Right renal pelvis (tissue), 4 donors: ENCODE measurements at regions not wholly inside any gene's neighbourhood (a gene's known extent, or its start where the extent isn't known, plus 50 kb on each side); places are given as distances from the start of the nearest gene placed in this dataset.
"Not testable (repeated sequence)": the region's sequence is repeated elsewhere in the genome, so short reads cannot be mapped to it uniquely, and the experiment has no call there.

ENCODE experiments used
- DNase-seq, 4 donors: peaks; one replicate each; pipeline ENCODE4 v3.0.0-alpha.2; 2013; ENCODE audit warnings: low read depth in 4 of 4, low spot score in 3 of 4, missing footprints in 1 of 4

DNA sequence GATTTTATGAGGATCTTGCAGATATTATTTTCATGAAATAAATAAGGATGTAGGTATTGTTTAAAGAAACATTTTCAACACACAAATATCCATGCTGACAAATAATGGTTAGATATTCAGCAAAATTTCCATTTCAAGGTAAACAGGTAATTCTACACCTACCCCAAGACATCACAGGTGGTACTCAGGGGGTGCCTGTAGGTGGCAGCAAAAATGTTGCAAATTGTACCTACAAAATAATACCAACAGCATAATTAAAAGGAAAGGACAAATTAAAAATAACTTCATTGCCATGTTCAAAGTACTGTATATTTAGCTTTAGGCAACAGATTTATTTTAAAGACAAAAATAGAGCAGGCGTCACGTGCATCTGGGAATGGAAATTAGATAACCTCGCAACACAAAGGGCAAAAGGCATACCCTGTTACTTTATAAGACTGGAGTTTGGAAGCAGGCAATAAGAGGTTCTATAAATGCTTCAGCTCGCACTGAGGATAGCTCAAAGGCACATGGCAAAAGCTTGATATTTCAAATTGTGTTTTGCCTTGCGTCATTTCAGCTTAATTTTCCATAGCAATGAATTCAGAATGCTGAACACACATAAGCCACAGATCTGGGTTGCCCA lies 630.5 kb downstream of the TDRD15 start:
- no peak for DNase-seq

DNA sequence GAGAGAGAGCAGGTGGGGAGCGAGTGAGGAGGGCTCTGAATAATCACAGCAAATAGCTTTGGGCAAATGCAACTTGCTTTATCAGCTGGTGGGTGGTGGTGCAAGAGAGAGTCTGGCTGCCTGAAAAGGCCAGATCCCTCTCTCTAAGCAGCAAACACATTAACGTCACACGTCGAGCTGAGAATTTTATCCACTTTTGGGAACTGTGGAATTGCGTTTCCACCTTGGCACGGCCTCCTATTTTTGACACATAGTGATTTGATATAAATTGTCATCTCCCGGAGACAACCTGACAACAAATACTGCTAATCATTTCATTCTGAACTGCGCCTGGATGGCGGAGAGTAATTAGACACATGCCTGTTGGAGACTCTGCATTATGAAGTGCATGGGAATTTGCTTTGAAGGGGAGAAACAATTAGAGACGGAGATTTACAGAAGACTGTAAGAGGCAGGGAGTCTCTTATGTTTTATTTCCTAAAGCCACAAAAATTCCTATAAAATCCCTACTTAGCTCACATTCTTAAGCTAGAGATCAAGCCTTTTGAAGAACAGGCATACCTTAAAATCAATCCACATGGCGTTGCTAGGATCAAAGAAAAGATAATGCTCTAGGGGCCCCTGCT lies 634.1 kb downstream of the TDRD15 start:
- no peak for DNase-seq

DNA sequence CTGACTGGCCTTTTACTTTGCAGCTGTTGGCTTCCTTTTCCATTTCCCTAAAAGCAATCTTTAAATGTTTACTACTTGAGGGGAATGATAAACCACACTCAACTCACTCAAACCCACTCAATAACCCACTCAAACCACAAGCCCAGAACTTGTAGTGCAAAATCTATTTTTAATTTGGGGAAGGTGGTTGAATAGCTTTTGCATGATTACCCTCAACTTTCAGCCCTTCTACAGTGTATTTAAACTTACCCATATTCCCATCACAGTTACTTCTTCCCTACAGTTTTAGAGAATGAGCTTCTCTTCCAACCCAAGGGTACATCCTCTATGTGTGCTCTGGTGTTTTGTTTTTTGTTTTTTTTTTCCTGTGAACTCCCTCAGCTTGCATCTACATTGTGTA lies 636.1 kb downstream of the TDRD15 start:
- no peak for DNase-seq

DNA sequence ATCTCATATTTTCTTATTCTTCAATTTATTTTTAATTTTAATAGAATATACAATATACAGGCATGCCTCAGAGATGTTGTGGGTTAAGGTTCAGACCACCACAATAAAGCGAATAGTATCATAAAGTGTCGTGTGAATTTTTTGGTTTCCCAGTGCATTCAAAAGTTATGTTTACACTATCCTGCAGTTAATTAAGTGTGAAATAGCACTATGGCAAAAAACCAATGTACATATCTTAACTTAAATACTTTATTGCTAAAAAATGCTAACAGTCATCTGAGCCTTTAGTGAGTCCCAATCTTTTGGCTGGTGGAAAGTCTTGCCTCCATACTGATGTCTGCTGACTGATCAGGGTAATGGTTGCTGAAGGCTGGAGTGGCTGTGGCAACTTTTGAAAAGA lies 637.6 kb downstream of the TDRD15 start:
- no peak for DNase-seq

DNA sequence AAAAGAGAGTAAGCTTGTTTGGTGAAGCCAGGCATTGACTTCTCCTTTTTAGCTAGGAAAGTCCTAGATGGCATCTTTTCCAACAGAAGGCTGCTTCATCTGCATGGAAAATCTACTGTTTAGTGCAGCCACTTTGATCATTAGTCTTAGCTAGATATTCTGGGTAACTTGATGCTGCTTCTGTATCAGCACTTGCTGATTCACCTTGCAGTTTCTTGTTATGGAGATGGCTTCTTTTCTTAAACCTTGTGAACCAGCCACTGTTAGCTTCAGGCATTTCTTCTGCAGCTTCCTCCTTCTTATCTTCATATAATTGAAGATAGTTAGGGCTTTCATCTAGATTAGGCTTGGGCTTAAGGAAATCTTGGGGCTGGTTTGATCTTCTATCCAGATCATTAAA lies 639.7 kb downstream of the TDRD15 start:
- DNase-seq: no peak

DNA sequence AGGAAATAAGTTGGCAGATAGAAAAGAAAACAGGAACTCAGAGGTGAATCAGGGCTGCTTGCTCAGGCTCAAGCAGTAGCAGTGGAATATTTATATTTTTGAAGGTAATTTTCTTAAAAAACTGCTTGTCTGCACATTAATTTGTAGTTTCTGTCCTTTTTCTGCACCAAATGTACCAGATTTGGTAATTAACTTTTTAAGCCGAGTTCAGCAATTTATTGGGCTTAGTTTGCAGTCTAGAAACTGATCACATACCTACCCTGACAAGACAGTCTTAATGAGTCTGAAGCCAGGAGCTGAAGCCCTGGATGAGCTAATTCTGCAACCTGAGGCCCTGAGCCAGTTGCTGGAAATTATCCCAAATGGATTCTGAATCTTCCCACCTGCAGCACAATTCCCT lies 647.0 kb downstream of the TDRD15 start:
- DNase-seq: no peak

DNA sequence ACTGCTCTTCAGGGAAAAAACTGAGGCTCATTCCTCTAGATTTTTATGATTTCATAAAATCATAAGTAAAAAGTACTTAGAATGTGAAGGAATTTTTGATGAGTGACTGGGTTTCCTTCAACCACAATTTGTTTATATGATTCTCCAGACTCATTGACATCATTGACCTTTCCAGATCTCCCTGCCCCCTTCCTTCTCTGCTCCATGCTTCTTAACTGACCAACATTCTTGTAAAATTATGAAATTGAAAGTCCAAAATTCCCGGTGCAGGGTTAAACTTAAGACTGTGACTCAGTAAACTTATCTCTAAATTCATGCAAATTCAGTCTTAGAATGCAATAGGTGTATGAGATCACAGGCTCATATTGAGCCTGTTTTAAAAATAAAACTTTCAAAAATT lies 648.9 kb downstream of the TDRD15 start:
- DNase-seq: no peak

DNA sequence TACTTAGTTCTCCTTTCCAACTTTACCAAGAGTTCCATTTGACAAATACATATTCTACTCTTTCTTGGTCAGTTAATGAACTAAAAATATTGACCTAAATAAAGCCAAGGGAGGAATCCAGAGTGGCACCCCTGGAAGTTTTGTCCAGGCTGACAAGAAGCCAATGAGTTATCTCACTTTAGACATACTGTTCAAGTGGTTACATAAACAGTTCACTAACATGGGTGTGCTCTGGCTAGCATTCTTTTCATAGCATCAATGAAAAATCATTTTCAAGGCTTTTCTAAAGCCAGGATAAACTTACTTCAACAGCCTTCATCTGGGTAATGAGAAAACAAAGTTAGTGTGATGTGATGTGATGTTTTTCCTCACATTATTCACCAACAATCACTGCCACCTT lies 649.4 kb downstream of the TDRD15 start:
- no peak for DNase-seq

DNA sequence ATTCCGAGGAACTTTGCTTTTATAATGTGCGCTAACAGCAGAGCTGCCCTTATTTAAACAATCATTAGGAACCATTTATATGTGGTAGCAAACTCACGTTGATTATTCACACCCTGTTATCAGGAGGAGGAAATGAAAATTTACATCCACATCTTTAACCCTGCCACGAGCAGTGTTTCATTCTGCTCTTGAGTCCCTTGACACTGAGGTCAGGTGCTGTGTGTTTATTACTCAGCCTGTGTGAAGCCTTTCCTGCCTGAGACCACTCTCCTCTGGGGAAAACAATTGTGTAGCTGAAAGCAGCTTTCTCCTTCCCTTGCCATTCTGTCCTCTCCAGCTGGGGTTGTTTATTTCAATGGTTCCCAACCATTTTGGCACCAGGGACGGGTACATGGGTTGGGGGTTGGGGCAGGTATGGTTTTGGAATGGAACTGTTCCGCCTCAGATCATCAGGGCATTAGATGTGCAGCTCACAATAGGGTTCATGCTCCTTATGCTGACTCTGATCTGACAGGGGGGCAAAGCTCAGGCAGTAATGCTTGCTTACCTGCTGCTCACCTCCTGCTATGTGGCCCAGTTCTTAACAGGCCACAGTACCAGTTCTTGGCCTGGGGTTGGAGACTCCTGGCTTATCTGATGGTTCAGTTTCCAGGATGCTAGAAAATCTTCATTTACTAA lies 651.1 kb downstream of the TDRD15 start:
- no peak for DNase-seq

DNA sequence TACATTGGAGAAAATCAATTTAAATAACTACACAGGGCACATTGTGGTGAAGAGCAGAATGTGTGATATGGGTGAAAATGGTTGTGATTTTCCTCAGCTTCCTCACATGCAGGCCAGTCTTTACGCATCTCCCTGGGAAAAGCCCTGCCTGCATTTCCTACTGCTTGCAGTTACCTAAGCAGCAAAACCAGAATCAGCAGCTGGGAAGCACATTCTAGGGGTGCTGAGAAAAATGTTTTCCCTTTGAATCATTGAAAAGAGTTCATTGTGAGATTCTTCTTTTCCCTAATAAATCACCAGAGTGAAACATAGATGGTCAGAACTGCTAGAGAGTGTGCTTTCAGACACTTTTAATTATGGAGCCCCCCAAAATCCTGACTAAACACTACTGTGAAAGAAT lies 656.0 kb downstream of the TDRD15 start:
- no peak for DNase-seq

DNA sequence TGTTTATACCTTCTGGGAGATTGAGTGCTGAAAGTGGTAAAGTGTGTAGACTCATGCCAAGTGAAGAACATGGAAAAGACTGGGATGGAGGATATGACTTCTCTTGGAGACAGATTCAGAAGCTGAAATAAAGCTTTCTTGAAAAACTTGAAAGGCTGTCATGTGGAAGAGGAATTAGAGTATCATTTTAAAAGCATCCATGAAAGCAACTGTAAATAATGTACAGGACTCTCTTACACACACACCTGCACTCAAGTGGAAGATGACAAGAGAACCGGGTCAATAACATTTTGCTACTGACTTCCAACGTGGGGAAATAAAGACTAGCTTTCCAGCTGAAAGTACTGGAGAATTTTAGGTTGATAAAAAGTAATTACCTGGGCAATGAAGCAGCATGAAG lies 658.2 kb downstream of the TDRD15 start:
- DNase-seq: no peak

DNA sequence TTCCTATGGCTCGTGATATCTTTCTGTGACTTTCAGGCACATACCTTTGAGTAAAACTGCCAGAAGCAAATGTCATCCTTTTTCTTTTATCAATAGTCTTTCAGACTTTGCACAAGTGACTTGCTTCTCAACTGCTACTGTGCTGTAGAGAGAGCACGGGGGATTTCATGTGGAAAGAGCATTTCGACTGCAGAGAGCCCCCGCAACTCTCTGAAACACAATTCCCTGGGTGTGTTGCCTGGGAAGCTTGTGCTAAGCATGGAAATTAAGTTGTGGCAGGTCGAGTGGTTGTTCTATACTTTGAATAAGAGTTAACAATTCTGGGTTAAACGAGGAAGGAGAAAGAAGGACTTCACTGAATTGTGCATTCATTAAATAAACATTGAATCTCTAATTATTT lies 659.1 kb downstream of the TDRD15 start:
- DNase-seq: no peak

DNA sequence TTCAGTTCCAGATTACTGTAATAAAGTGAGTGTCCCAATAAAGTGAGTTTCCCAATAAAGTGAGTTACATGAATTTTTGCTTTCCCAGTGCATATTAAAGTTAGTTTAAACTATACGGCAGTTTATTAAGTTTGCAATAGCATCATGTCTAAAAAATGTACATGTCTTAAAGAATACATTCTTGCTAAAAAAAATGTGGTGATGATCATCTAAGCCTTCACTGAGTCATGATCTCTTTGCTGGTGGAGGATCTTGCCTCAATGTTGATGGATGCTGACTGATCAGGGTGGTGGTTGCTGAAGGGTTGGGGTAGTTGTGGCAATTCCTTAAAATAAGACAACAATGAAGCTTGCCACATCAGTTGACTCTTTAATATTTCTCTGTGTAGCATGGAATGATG lies 664.2 kb downstream of the TDRD15 start:
- DNase-seq: no peak

DNA sequence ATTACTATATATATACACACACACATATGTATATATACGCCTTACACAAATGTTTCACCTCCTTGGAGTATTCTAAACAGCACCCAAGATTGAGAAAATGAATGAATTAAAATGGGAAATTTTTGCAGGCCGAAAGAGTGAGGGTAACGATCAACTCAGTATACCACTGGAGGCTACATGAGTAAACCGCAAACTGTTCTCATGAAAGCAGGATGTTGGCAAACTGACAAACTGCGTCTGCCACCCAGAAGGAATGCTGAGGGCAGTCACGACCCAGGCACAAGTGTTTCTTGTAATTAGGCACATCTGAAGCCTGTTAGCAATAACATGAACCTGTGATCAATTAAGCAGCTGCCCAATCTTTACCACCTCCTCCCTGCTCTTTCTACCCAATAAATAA lies 666.5 kb downstream of the TDRD15 start:
- DNase-seq: not testable (repeated sequence)

DNA sequence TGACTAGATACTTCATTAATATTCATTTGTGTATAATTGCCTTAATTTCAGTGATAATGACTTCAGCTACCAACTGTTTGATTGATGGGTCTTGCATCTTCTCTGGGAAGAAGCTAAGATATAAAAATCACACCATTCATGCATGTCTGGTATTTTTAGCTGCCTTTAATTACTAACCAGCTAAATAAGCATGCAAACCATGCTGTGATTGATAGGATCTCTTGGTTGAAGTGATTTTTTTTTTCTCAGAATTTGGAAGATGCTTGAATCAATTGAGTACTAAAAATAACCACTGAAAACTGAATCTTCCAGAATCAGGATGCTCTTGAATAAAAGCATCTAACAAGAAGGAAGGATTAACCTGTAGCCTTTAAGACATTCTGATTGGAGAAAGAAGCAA lies 668.8 kb downstream of the TDRD15 start:
- no peak for DNase-seq

DNA sequence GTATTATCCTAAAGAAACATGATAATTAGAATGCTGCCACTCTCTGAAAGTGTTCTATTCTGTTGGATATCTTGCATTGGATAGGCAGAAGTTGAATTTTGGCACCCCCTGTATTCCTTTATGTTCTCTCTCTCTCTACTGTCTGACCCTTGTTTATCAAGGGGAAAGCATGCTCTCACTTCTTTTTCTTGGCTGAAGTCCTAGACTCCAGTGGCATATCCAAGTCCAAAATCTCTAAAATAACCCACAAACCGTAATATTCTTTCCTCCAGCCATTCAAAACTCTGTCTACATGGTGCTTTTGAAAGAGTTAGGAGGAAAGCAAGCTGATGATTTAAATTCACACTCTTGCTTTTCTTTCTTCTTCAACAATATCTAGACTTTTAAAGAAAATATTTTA lies 669.7 kb downstream of the TDRD15 start:
- no peak for DNase-seq

DNA sequence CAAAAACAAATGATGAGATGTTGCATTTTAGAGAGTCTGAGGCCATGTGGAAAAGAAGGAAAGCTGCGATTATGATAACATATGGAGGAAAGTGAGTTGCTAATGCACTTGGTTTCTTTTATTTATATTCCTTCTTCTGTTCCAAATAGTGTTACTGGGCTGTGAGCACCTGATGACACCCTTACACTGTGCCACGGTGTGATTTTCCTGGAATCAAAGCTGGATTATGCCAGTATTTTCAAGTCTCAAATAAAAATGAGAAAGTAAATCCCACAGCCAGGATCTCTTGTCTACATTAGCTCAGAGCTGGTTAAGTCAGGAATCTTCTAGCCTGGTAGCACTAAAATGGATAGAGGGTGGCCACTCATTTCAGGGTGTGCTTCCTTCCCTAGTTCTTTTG lies 670.8 kb downstream of the TDRD15 start:
- DNase-seq: no peak

DNA sequence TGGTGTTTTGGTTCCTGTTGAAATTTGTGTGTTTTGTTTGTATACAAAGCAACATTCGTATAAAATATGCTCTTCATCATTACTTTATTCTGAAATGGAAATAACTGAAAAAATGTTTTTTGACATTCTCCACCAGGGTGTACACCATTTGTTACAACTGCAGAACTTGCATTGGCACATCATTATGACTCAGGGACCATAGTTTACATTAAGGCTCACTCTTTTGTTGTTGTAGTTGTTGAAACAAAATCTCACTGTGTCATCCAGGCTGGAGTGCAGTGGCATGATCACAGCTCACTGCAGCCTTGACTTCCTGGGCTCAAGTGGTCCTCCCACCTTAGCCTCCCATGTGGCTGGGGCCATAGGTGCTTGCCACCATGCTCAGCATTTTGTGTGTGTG lies 676.6 kb downstream of the TDRD15 start:
- DNase-seq: no peak

DNA sequence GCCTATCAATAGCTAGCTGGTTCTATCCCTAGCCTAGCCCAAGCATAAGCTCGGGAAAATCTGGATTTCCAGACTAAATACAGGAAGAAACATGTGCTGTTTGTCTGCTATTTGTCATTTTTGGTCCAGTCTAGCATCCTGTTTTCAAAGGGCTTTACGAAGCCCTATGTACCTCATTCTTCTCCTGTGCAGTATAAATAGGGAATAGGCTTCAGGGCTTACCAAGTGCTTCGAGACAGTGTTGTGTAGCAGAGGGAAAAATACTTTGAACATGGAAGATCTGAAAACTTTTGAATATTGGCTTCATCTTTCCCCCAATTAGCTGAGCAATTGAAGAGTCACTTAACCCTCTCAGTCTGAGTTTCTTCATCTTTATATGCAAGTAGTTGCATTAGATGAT lies 679.8 kb downstream of the TDRD15 start:
- no peak for DNase-seq

DNA sequence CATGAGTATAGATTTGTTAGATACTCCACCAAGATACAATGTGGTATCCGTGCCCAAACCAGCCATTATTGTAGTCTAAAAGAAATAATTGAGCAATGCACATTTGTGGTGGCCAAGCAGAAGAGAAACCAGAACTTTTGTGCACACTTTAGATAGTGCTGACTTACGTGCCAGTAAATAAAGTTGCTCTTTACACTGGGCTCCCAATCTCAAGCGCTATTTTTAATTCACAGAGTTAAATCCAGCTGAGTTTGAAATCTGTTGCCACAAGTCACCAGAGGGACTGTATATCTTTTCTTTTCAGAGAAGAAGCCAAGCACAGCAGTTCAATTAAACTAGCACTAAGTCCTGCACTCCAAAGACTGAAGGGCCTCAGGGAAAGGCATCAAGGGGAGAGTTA lies 680.4 kb downstream of the TDRD15 start:
- no peak for DNase-seq

DNA sequence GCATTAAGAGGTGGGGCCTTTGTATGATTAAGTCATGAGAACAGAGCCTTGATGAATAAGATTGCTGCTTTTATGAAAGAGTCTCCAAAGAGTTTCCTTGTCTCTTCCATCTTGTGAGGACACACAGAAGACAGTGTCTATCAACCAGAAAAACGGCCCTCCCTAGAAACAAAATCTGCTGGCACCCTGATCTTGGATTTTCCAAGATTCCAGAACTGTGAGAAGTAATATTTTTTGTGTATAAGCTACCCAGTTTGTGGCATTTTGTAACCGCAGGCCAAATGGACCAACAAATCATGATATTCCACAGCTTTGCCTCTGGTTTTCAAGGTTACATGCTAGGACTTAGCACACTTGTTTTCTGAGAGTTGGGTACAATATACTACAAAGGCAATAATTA lies 687.8 kb downstream of the TDRD15 start:
- DNase-seq: no peak

DNA sequence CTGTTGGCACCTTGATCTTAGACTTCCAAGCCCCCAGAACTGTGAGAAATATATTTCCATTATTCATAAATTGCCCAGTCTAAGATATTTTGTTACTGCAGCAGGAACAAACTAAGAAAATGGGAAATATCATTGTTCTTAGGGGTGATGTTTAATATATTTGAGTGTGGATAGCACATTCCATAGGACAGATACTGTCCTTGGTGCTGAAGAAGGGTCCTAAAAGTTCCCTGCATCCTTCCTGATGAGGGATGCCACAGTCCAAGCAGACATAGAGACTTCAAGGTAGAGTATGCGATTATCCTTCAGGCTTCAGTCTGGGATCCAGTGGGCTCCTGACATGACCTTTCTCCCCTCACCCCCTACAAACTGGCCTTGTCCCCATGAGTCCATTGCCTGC lies 689.0 kb downstream of the TDRD15 start:
- DNase-seq: peak in 3 of 4 donors; percentile 3 to 9 (median 4)
